ENCODE measurements at regions not wholly inside any gene's neighbourhood (a gene's known extent, or its start where the extent isn't known, plus 50 kb on each side); places are given as distances from the start of the nearest gene placed in this dataset.
A peak's percentile ranks its signal among the peaks of the same experiment; 100 is the strongest.

GRCh38 chr13:91162180-91162579 is 185.3 kb upstream of the MIR17HG start:
- intact Hi-C loops (cut with micrococcal nuclease): no loop called here
- ATAC-seq (no peak), DNase-seq (no peak)

GRCh38 chr13:91162589-91162988 is 184.9 kb upstream of the MIR17HG start:
- intact Hi-C loops (cut with micrococcal nuclease): no loop called here
- DNase-seq (no peak), ATAC-seq (no peak)

GRCh38 chr13:91165758-91166157 is 181.7 kb upstream of the MIR17HG start:
- intact Hi-C loops (cut with micrococcal nuclease): no loop called here
- ATAC-seq: no peak
- DNase-seq: no peak

GRCh38 chr13:91166714-91167511 is 180.6 kb upstream of the MIR17HG start:
- ATAC-seq: no peak
- intact Hi-C loops (cut with micrococcal nuclease): no loop called here
- no peak for DNase-seq

- intact Hi-C loops (cut with micrococcal nuclease): no loop called here
- ATAC-seq (no peak), DNase-seq (no peak)
These were observed 179.6 kb upstream of the MIR17HG start for GRCh38 chr13:91167706-91168385.

GRCh38 chr13:91168386-91168711 is 179.1 kb upstream of the MIR17HG start:
- DNase-seq: no peak
- intact Hi-C loops (cut with micrococcal nuclease): no loop called here

GRCh38 chr13:91169321-91170050 is 178.0 kb upstream of the MIR17HG start:
- intact Hi-C loops (cut with micrococcal nuclease): no loop called here
- ATAC-seq: no peak
- DNase-seq: no peak

More at GRCh38 chr13:91168386-91168711, 179.1 kb upstream of the MIR17HG start:
- no peak for ATAC-seq

- no peak for ATAC-seq
- DNase-seq: no peak
- intact Hi-C loops (cut with micrococcal nuclease): no loop called here
These were observed 175.3 kb upstream of the MIR17HG start for GRCh38 chr13:91172160-91172559.

GRCh38 chr13:91174886-91175501 is 172.5 kb upstream of the MIR17HG start:
- ATAC-seq (no peak), DNase-seq (peak; percentile 28)
- intact Hi-C loops (cut with micrococcal nuclease): no loop called here

- no peak for DNase-seq
These were observed 169.4 kb upstream of the MIR17HG start for GRCh38 chr13:91178099-91178498.

GRCh38 chr13:91181892-91182291 is 165.6 kb upstream of the MIR17HG start:
- intact Hi-C loops (cut with micrococcal nuclease): no loop called here
- ATAC-seq: no peak
- DNase-seq: no peak

More at GRCh38 chr13:91178099-91178498, 169.4 kb upstream of the MIR17HG start:
- intact Hi-C loops (cut with micrococcal nuclease): no loop called here
- ATAC-seq: no peak

- ATAC-seq: no peak
- intact Hi-C loops (cut with micrococcal nuclease): loop anchor here (2.0 kb wide), 1 partner anchor 48 kb away; no protein-coding TSS in a partner anchor
- DNase-seq: no peak
These were observed 163.1 kb upstream of the MIR17HG start for GRCh38 chr13:91184244-91184926.

- intact Hi-C loops (cut with micrococcal nuclease): loop anchor here (2.0 kb wide), 1 partner anchor 49 kb away; no protein-coding TSS in a partner anchor
- no peak for DNase-seq
- peak; percentile 36 for ATAC-seq
These were observed 162.1 kb upstream of the MIR17HG start for GRCh38 chr13:91185294-91185863.

GRCh38 chr13:91187522-91187921 is 160.0 kb upstream of the MIR17HG start:
- intact Hi-C loops (cut with micrococcal nuclease): no loop called here
- DNase-seq: no peak
- no peak for ATAC-seq

GRCh38 chr13:91189506-91189905 is 158.0 kb upstream of the MIR17HG start:
- DNase-seq (no peak), ATAC-seq (no peak)
- intact Hi-C loops (cut with micrococcal nuclease): no loop called here

GRCh38 chr13:91193358-91193757 is 154.1 kb upstream of the MIR17HG start:
- ATAC-seq: no peak

GRCh38 chr13:91195789-91196188 is 151.7 kb upstream of the MIR17HG start:
- intact Hi-C loops (cut with micrococcal nuclease): no loop called here
- DNase-seq: no peak
- no peak for ATAC-seq

More at GRCh38 chr13:91193358-91193757, 154.1 kb upstream of the MIR17HG start:
- intact Hi-C loops (cut with micrococcal nuclease): no loop called here
- DNase-seq: no peak

GRCh38 chr13:91196958-91197357 is 150.5 kb upstream of the MIR17HG start:
- intact Hi-C loops (cut with micrococcal nuclease): no loop called here
- DNase-seq (no peak), ATAC-seq (no peak)

GRCh38 chr13:91199866-91200265 is 147.6 kb upstream of the MIR17HG start:
- no peak for DNase-seq
- intact Hi-C loops (cut with micrococcal nuclease): no loop called here
- no peak for ATAC-seq
